ENCODE measurements at regions not wholly inside any gene's neighbourhood (a gene's known extent, or its start where the extent isn't known, plus 50 kb on each side); places are given as distances from the start of the nearest gene placed in this dataset.
A peak's percentile ranks its signal among the peaks of the same experiment; 100 is the strongest.
"Not testable (repeated sequence)": the region's sequence is repeated elsewhere in the genome, so short reads cannot be mapped to it uniquely, and the experiment has no call there.

DNA sequence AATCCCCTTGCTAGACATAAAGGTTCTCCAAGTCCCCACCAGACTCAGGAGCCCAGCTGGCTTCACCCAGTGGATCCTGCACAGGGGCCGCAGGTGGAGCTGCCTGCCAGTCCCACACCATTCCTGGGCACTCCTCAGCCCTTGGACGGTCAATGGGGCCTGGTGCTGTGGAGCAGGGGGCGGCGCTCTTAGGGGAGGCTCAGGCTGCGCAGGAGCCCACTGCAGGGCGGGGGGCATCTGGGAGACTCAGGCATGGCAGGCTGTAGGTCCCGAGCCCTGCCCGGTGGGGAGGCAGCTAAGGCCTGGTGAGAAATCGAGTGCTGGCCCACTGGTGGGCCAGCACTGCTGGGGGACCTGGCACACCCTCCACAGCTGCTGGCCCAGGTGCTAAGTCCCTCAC, 75.1 kb upstream of the TBC1D5 start:
- H3K9me3 ChIP-seq (ENCODE audit: low read depth): no peaks in the 10 kb centered on the region
- no peaks in the 10 kb centered on the region for H3K4me1 ChIP-seq (ENCODE audit: low read depth)
- no peak overlapping the region for H3K27ac ChIP-seq
- H3K27me3 ChIP-seq: no peaks in the 10 kb centered on the region
- no peak for DNase-seq (ENCODE audit: low read depth in 1 of 2, low spot score in 1 of 2)
- no peaks in the 10 kb centered on the region for H3K36me3 ChIP-seq
- no peak overlapping the region for H3K4me3 ChIP-seq
- TF ChIP-seq, protein P1, sequence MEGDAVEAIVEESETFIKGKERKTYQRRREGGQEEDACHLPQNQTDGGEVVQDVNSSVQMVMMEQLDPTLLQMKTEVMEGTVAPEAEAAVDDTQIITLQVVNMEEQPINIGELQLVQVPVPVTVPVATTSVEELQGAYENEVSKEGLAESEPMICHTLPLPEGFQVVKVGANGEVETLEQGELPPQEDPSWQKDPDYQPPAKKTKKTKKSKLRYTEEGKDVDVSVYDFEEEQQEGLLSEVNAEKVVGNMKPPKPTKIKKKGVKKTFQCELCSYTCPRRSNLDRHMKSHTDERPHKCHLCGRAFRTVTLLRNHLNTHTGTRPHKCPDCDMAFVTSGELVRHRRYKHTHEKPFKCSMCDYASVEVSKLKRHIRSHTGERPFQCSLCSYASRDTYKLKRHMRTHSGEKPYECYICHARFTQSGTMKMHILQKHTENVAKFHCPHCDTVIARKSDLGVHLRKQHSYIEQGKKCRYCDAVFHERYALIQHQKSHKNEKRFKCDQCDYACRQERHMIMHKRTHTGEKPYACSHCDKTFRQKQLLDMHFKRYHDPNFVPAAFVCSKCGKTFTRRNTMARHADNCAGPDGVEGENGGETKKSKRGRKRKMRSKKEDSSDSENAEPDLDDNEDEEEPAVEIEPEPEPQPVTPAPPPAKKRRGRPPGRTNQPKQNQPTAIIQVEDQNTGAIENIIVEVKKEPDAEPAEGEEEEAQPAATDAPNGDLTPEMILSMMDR (IDR thresholded peaks at IDR 0.05; ENCODE audit: low read depth, low read length): no peak

DNA sequence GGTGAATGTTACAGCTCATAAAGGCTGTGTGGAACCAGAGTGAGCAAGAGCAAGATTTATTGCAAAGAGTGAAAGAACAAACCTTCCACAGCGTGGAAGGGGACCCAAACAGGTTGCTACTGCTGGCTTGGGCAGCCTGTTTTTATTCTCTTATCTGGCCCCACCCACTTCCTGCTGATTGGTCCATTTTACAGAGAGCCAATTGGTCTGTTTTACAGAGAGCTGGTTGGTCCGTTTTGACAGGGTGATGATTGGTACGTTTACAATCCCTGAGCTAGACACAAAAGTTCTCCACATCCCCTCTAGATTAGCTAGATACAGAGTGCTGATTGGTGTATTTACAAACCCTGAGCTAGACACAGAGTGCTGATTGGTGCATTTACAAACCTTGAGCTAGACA, 74.4 kb upstream of the TBC1D5 start:
- not testable (repeated sequence) for H3K4me3 ChIP-seq; H3K4me1 ChIP-seq (ENCODE audit: low read depth); H3K36me3 ChIP-seq; DNase-seq (ENCODE audit: low read depth in 1 of 2, low spot score in 1 of 2); H3K27ac ChIP-seq; H3K27me3 ChIP-seq; H3K9me3 ChIP-seq (ENCODE audit: low read depth)

DNA sequence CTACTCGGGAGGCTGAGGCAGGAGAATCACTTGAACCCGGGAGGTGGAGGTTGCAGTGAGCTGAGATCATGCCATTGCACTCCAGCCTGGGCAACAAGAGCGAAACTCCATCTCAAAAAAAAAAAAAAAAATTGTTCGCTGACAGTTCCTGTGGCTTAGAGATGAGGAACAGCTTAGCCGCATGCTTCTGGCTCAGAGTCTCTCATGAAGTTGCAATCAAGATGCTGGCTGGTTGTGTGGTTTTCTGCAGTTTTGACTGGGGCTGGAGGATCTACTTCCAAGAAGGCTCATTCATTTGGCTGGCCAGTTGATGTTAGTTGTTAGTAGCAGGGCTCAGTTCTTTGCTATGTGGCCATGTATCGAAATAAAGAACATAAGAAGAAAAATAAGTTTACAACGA, 69.9 kb upstream of the TBC1D5 start:
- not testable (repeated sequence) for H3K36me3 ChIP-seq; H3K27me3 ChIP-seq; H3K4me3 ChIP-seq; DNase-seq (ENCODE audit: low read depth in 1 of 2, low spot score in 1 of 2); H3K27ac ChIP-seq; H3K9me3 ChIP-seq (ENCODE audit: low read depth); H3K4me1 ChIP-seq (ENCODE audit: low read depth)

DNA sequence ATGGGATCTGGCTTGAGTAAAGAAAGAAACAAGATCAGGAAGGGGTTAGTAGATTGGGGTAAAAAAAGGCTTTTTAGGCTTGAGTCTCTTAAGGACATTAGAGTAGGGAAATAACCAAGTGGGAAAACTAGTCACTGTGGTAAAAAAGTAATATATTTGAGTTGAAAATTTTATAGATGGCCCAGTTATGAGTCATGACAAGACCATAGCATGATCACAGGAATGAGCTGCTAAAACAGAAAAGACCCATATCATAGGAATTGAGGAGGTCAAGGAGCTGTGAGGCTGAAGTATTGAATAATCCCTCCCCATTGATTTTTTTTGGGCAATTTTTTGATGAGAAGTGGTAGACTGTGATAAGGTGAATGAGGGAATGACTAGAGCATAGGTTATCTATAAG, 69.2 kb upstream of the TBC1D5 start:
- no peak overlapping the region for H3K27ac ChIP-seq
- peaks cover 9% of the 10 kb centered on the region for H3K4me1 ChIP-seq (ENCODE audit: low read depth)
- H3K9me3 ChIP-seq (ENCODE audit: low read depth): no peaks in the 10 kb centered on the region
- no peak overlapping the region for H3K4me3 ChIP-seq
- H3K27me3 ChIP-seq: no peaks in the 10 kb centered on the region
- H3K36me3 ChIP-seq: no peaks in the 10 kb centered on the region
- no peak for DNase-seq (ENCODE audit: low read depth in 1 of 2, low spot score in 1 of 2)
- TF ChIP-seq, protein P1 (IDR thresholded peaks at IDR 0.05; ENCODE audit: low read depth, low read length): no peak

DNA sequence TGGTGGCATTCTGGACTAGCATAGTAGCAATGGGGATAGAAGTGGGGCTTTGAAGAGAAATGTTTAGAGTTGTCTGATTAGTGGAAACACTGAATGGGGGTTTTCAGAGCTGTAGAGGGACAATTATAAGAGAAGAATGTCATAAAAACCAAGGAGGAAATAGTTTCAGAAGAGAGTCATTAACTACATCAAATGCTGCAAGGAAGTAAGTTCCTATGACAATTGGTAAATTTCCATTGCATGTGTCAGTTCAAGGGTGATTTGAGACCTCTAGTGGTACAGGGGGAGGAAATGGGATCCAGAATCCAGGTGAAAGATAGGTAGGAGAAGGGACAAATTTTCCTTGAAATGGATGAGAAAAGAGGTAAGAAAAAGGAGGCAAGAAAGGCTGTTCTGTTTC, 68.3 kb upstream of the TBC1D5 start:
- Histone ChIP-seq H3K27ac (no peak overlapping the region), H3K36me3 (no peaks in the 10 kb centered on the region), H3K4me3 (no peak overlapping the region), H3K9me3 (ENCODE audit: low read depth) (no peaks in the 10 kb centered on the region), H3K4me1 (ENCODE audit: low read depth) (peaks cover 9% of the 10 kb centered on the region), H3K27me3 (no peaks in the 10 kb centered on the region)
- DNase-seq (ENCODE audit: low read depth in 1 of 2, low spot score in 1 of 2): peak in 1 of 2 donors; percentile 21
- TF ChIP-seq, protein P1 (IDR thresholded peaks at IDR 0.05; ENCODE audit: low read depth, low read length): peak; percentile 26

DNA sequence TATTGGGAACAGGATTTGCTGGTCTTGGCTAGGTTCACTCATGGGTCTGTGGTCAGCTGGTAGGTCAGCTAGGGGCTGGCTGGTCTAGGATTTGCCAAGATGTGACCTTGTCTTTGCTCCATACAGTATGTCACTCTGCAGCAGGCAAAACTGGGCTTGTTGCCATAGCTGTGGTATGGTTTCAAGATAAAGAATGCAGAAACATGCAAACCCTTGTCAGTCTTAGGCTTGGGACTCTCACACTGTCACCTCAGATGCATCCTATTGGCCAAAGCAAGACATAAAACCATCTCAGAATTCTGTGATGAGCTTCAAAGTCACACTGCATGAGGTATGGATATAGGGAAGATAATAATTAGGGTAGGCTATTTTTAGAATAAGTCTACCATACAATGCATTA, 66.6 kb upstream of the TBC1D5 start:
- TF ChIP-seq, protein P1 (IDR thresholded peaks at IDR 0.05; ENCODE audit: low read depth, low read length): no peak
- Histone ChIP-seq H3K27me3 (no peaks in the 10 kb centered on the region), H3K27ac (no peak overlapping the region), H3K4me3 (no peak overlapping the region), H3K4me1 (ENCODE audit: low read depth) (peaks cover 9% of the 10 kb centered on the region), H3K36me3 (no peaks in the 10 kb centered on the region), H3K9me3 (ENCODE audit: low read depth) (no peaks in the 10 kb centered on the region)
- peak; percentile 32 to 68 for DNase-seq (ENCODE audit: low read depth in 1 of 2, low spot score in 1 of 2)

DNA sequence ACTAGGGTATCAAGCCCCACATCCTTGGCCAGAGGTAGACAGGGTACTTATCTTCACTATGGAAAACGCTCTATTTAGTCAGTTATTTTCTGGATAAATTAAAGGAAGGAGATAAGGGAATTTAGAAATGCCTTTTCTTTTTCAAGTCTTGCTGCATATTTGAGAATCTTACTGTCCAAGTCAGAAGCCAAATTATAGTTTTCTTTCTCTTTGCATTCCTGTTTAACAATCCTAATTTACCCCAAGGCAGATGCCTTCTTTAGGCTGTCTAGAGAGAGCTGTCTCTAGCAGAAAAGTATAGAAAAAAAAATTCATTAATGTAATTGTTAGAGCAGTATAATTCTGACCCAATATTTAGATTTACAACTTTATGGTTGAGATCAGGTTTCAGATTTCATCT, 64.4 kb upstream of the TBC1D5 start:
- Histone ChIP-seq H3K36me3 (no peaks in the 10 kb centered on the region), H3K27ac (no peak overlapping the region), H3K4me3 (no peak overlapping the region), H3K27me3 (no peaks in the 10 kb centered on the region), H3K9me3 (ENCODE audit: low read depth) (no peaks in the 10 kb centered on the region), H3K4me1 (ENCODE audit: low read depth) (peaks cover 9% of the 10 kb centered on the region)
- TF ChIP-seq, protein P1 (IDR thresholded peaks at IDR 0.05; ENCODE audit: low read depth, low read length): no peak
- DNase-seq (ENCODE audit: low read depth in 1 of 2, low spot score in 1 of 2): no peak

Data from cardiac muscle cell (in vitro differentiated cells and primary cell).